ENCODE measurements at regions not wholly inside any gene's neighbourhood (a gene's known extent, or its start where the extent isn't known, plus 50 kb on each side); places are given as distances from the start of the nearest gene placed in this dataset.
"Not testable (repeated sequence)": the region's sequence is repeated elsewhere in the genome, so short reads cannot be mapped to it uniquely, and the experiment has no call there.

DNA sequence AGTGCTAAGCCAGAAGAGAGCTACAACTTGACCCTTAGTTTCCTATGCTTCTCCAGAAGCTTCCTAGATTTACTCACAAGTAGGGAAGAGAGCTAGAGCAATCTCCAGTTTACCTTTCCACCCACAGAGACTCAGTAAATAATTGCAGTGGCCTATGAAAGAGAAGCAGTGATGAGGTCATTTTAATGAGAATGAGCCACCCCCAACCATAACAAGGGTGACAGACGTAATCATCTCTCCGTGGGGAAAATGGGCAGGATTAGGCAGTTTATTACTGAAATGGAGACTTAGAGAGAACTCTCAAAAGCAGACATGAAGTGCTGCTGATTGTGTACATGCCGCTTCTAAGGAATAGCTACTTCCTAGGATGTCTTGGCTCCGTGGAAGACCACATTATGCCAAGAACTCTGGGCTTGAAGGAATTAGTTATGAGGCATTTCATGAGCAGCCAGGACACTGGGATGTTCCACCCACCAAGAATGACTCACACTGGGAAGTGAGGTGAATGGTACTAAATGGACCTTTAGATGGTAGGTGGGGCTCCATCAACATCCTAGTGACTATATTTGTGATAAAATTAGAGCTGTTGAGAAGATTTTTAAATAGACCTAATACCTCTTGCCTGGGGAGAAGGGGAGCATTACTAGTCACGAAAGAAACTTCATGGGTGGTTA is 160.9 kb downstream of the EDEM1 start:
- intact Hi-C loops (cut with micrococcal nuclease): no loop called here
- H3K27me3 Mint-ChIP-seq: peaks cover 1% of the 10 kb centered on the region
- no peak overlapping the region for H3K27ac Mint-ChIP-seq
- H3K36me3 Mint-ChIP-seq (ENCODE audit: low read depth): no peaks in the 10 kb centered on the region
- H3K4me3 Mint-ChIP-seq: no peak overlapping the region
- H3K9me3 Mint-ChIP-seq: no peaks in the 10 kb centered on the region
- peaks cover 6% of the 10 kb centered on the region for H3K4me1 Mint-ChIP-seq (ENCODE audit: low read depth)

DNA sequence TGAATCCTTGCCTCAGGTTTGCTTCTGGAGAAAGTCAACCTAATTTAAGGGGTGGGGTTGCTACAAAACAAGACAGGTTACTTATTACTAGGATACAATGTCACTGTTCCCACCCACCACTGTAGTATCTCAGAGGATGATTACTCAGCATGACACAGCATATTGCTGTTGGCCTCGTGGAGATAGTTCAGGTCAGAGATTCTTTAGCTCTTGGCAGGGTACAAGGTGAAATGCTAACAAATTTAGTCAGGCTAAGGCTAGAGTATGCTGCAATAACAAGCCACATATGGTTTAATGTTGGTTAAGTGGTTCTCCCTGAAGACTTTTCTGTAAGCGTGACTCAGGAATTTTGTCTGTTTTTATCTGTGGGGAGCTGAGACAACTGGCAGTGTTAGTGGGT is 161.8 kb downstream of the EDEM1 start:
- no peak overlapping the region for H3K27ac Mint-ChIP-seq
- no peaks in the 10 kb centered on the region for H3K9me3 Mint-ChIP-seq
- peaks cover 6% of the 10 kb centered on the region for H3K4me1 Mint-ChIP-seq (ENCODE audit: low read depth)
- H3K27me3 Mint-ChIP-seq: peaks cover 1% of the 10 kb centered on the region
- H3K4me3 Mint-ChIP-seq: no peak overlapping the region
- no peaks in the 10 kb centered on the region for H3K36me3 Mint-ChIP-seq (ENCODE audit: low read depth)
- intact Hi-C loops (cut with micrococcal nuclease): no loop called here

DNA sequence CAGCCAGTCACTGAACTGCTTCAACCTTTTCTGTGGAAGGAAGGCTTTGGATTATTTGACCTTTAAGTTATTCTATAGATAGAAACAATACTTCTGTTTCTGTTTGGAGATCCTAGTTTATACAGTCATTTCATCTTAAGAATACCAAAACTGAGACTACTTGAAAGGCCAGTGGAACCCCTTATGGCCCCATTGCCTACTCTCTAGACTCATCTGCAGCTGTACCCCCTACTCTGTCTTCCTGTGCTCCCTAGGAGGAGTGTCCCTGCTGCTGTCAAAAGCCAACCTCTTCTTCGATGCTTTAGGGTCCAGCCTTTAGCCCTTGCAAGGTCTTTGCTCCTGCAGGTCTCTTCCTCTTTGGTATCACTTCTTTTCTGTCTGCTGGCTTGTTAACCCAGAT is 169.6 kb downstream of the EDEM1 start:
- intact Hi-C loops (cut with micrococcal nuclease): no loop called here

DNA sequence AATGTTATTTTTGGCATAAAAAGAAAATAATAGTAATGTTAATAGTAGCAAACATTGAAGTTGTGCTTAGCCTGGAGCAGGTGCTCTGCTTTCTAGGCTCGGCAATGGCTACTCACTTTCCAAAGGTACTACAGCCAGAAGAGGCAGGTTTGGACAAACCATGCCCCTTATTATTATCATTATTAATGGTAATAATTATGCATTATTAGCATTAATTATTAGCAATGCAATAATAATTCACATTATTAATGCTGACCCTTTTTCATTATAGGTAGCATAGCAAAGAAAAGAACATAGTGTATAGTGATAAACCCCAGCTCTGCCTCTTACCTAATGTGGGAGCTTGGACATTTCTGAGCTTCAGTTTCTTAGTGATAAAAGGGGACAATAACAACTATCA is 171.4 kb downstream of the EDEM1 start:
- intact Hi-C loops (cut with micrococcal nuclease): no loop called here
- H3K9me3 Mint-ChIP-seq: peaks cover 19% of the 10 kb centered on the region
- no peak overlapping the region for H3K4me3 Mint-ChIP-seq
- no peaks in the 10 kb centered on the region for H3K4me1 Mint-ChIP-seq (ENCODE audit: low read depth)
- no peak overlapping the region for H3K27ac Mint-ChIP-seq
- H3K36me3 Mint-ChIP-seq (ENCODE audit: low read depth): no peaks in the 10 kb centered on the region
- no peaks in the 10 kb centered on the region for H3K27me3 Mint-ChIP-seq

More for the DNA sequence above, 169.6 kb downstream of the EDEM1 start:
- no peaks in the 10 kb centered on the region for H3K36me3 Mint-ChIP-seq (ENCODE audit: low read depth)
- no peaks in the 10 kb centered on the region for H3K4me1 Mint-ChIP-seq (ENCODE audit: low read depth)
- H3K9me3 Mint-ChIP-seq: peaks cover 19% of the 10 kb centered on the region
- H3K27me3 Mint-ChIP-seq: no peaks in the 10 kb centered on the region
- H3K4me3 Mint-ChIP-seq: no peak overlapping the region
- no peak overlapping the region for H3K27ac Mint-ChIP-seq

DNA sequence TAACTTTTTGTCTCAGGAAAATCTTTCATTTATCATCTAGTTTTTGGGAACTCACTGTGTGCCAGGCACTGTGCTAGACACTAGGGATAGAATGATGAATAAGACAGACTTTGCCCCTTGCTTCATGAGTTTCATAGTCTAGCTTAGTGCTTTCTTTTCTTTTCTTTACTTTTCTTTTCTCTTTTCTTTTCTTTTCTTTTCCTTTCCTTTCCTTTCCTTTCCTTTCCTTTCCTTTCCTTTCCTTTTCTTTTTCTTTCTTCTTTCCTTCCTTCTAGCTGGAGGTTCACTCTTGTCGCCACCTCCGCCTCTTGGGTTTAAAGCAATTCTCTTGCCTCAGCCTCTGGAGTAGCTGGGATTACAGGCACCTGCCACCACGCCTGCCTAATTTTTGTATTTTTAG is 172.9 kb downstream of the EDEM1 start:
- Mint-ChIP-seq H3K27me3 (no peaks in the 10 kb centered on the region), H3K36me3 (ENCODE audit: low read depth) (no peaks in the 10 kb centered on the region), H3K4me1 (ENCODE audit: low read depth) (no peaks in the 10 kb centered on the region), H3K9me3 (peaks cover 21% of the 10 kb centered on the region), H3K27ac (no peak overlapping the region), H3K4me3 (no peak overlapping the region)
- intact Hi-C loops (cut with micrococcal nuclease): no loop called here

DNA sequence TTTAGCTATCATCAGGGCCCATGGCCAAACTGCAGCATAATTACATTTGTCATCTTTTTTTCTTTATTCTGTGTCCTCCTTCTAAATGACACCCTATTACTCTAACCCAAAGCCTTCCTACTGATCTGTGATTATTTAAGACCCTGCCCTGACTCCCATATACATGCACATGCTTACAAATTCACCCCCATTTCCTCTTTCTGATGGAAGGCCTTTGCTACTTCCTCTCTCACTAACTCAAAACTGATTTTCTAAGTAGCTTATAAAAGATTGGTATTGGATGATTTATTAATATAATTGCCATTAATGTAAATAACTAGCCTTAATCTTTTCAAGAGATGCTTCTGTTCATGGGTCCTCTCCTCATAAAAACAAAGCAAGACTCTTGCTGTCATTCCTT is 179.2 kb downstream of the EDEM1 start:
- intact Hi-C loops (cut with micrococcal nuclease): no loop called here
- no peak overlapping the region for H3K27ac Mint-ChIP-seq
- peaks cover 6% of the 10 kb centered on the region for H3K4me1 Mint-ChIP-seq (ENCODE audit: low read depth)
- H3K4me3 Mint-ChIP-seq: no peak overlapping the region
- H3K27me3 Mint-ChIP-seq: no peaks in the 10 kb centered on the region
- H3K36me3 Mint-ChIP-seq (ENCODE audit: low read depth): no peaks in the 10 kb centered on the region
- peaks cover 12% of the 10 kb centered on the region for H3K9me3 Mint-ChIP-seq

DNA sequence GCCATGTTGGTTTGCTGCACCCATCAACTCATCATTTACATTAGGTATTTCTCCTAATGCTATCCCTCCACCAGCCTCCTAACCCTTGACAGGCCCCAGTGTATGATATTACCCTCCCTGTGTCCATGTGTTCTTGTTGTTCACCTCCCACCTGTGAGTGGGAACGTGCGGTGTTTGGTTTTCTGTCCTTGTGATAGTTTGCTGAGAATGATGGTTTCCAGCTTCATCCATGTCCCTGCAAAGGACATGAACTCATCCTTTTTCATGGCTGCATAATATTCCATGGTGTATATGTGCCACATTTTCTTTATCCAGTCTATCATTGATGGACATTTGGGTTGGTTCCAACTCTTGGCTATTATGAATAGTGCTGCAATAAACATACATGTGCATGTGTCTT is 184.0 kb downstream of the EDEM1 start:
- H3K4me1 Mint-ChIP-seq (ENCODE audit: low read depth); H3K27me3 Mint-ChIP-seq; H3K27ac Mint-ChIP-seq; H3K36me3 Mint-ChIP-seq (ENCODE audit: low read depth); H3K9me3 Mint-ChIP-seq; H3K4me3 Mint-ChIP-seq; intact Hi-C loops (cut with micrococcal nuclease): not testable (repeated sequence)

DNA sequence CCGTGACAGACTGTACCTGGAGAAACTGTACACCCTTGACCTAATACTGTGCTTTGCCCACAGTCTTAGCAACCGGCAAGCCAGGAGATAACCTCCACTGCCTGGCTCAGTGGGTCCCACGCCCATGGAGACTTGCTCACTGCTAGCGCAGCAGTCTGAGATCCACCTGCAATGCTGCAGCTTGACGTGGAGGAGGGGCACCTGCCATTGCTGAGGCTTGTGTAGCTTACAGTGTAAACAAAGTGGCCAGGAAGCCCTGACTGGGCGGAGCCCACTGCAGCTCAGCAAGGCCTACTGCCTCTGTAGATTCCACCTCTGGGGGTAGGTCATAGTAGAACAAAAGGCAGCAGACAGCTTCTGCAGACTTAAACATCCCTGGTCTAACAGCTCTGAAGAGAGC is 189.3 kb downstream of the EDEM1 start:
- H3K4me3 Mint-ChIP-seq: no peak overlapping the region
- H3K36me3 Mint-ChIP-seq (ENCODE audit: low read depth): no peaks in the 10 kb centered on the region
- no peaks in the 10 kb centered on the region for H3K9me3 Mint-ChIP-seq
- no peaks in the 10 kb centered on the region for H3K4me1 Mint-ChIP-seq (ENCODE audit: low read depth)
- no peaks in the 10 kb centered on the region for H3K27me3 Mint-ChIP-seq
- intact Hi-C loops (cut with micrococcal nuclease): no loop called here
- no peak overlapping the region for H3K27ac Mint-ChIP-seq

DNA sequence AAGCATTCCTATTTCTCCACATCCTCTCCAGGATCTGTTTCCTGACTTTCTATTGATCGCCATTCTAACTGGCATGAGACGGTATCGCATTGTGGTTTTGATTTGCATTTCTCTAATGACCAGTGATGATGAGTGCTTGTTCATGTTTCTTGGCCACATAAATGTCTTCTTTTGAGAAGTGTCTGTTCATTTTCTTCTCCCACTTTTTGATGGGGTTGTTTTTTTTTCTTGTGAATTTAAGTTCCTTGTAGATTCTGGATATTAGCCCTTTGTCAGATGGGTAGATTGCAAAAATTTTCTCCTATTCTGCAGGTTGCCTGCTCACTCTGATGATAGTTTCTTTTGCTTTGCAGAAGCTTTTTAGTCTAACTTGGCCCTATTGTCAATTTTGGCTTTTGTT is 191.8 kb downstream of the EDEM1 start:
- H3K36me3 Mint-ChIP-seq (ENCODE audit: low read depth); H3K27me3 Mint-ChIP-seq; H3K27ac Mint-ChIP-seq; H3K4me1 Mint-ChIP-seq (ENCODE audit: low read depth); intact Hi-C loops (cut with micrococcal nuclease); H3K4me3 Mint-ChIP-seq: not testable (repeated sequence)
- H3K9me3 Mint-ChIP-seq: peaks cover 13% of the 10 kb centered on the region

DNA sequence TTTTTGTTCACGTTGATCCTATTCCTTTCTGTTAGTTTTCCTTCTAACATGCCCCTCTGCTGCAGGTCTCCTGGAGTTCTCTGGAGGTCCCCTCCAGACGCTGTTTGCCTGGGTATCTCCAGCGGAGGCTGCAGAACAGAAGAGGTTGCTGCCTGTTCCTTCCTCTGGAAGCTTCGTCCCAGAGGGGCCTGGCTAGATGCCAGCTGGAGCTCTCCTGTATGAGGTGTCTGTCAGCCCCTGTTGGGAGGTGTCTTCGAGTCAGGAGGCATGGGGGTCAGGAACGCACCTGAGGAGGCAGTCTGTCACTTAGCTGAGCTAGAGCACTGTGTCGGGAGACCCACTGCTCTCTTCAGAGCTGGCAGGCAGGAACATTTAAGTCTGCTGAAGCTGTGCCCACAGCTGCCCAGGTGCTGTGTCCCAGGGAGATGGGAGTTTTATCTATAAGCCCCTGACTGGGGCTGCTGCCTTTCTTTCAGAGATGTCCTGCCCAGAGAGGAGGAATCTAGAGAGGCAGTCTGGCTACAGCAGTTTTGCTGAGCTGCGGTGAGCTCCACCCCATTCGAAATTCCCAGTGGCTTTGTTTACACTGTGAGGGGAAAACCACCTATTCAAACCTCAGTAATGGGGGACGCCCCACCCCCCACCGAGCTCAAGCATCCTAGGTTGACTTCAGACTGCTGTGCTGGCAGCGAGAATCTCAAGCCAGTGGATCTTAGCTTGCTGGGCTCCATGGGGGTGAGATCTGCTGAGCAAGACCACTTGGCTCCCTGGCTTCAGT is 196.2 kb downstream of the EDEM1 start:
- H3K27ac Mint-ChIP-seq; H3K27me3 Mint-ChIP-seq; H3K4me1 Mint-ChIP-seq (ENCODE audit: low read depth); intact Hi-C loops (cut with micrococcal nuclease); H3K4me3 Mint-ChIP-seq; H3K36me3 Mint-ChIP-seq (ENCODE audit: low read depth): not testable (repeated sequence)
- H3K9me3 Mint-ChIP-seq: peaks cover 13% of the 10 kb centered on the region

DNA sequence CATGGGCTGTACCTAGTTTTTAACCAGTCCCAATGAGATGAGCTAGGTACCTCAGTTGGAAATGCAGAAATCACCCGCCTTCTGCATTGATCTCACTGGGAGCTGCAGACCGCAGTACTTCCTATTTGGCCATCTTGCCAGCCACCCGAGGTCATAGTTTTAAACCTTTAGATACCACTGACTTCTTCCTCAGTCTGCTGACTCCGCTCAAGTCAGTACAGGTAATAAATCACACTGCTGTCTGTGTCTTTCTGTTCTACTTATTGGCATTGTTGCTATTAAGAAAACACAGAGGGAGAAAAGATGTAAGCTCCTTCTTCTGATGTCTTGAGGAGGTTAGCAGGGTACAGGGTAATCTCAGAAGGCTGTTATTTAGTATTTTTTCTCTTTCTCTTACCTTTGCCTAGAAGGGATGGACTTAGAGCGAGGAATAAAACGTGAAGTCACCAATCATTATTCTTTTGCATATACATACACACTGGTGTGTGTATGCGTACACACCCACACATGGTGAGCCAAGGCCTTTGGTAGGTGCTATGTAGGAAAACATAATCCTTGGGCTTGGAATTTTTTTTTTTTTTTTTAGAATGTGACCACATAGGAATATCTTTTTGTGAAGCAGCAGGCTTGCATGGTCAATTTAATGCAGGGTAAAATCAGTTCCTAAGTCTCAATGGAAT is 197.2 kb downstream of the EDEM1 start:
- peaks cover 13% of the 10 kb centered on the region for H3K9me3 Mint-ChIP-seq
- no peaks in the 10 kb centered on the region for H3K36me3 Mint-ChIP-seq (ENCODE audit: low read depth)
- H3K27ac Mint-ChIP-seq: no peak overlapping the region
- intact Hi-C loops (cut with micrococcal nuclease): no loop called here
- H3K4me3 Mint-ChIP-seq: no peak overlapping the region
- H3K27me3 Mint-ChIP-seq: no peaks in the 10 kb centered on the region
- H3K4me1 Mint-ChIP-seq (ENCODE audit: low read depth): no peaks in the 10 kb centered on the region

DNA sequence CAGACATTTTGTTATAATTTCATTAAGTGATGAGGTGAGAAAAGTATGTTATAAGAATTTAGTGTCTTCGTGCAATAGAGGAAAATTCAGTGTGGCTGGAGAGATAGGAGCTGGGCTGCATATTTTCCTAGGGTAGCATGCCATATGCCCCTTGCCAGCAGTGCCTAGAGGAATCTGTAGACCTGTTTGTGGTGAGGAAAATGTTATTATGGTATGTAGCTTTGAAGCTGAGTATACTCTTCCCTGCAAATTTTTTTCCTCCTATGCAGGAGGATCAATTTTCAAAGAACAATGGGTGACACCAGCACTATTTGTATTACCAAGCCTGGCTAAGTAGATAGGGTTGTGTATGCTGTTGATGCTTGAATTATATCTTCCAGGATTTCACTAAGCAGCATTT is 200.6 kb downstream of the EDEM1 start:
- no peak overlapping the region for H3K4me3 Mint-ChIP-seq
- H3K36me3 Mint-ChIP-seq (ENCODE audit: low read depth): no peaks in the 10 kb centered on the region
- no peak overlapping the region for H3K27ac Mint-ChIP-seq
- no peaks in the 10 kb centered on the region for H3K27me3 Mint-ChIP-seq
- intact Hi-C loops (cut with micrococcal nuclease): no loop called here
- H3K9me3 Mint-ChIP-seq: peaks cover 3% of the 10 kb centered on the region
- peaks cover 20% of the 10 kb centered on the region for H3K4me1 Mint-ChIP-seq (ENCODE audit: low read depth)

DNA sequence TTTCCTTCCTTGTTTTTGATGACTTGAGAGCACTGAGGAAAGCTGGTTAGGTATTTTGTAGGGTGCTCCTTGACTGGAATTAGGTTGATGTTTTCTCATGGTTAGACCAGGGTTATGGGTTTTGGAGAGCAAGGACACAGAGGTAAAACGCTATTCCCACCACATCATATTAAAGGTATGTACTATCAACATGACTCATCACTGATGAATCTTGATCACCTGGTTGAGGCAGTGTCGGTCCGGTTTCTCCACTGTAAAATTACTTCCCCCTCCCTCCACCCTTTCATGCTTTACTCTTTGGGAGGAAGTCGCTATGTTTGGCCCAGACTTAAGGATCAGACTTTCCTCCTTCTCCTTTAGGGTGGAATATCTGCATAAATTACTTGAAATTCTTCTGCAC is 201.6 kb downstream of the EDEM1 start:
- H3K4me1 Mint-ChIP-seq (ENCODE audit: low read depth): peaks cover 20% of the 10 kb centered on the region
- H3K9me3 Mint-ChIP-seq: no peaks in the 10 kb centered on the region
- no peak overlapping the region for H3K27ac Mint-ChIP-seq
- intact Hi-C loops (cut with micrococcal nuclease): no loop called here
- no peak overlapping the region for H3K4me3 Mint-ChIP-seq
- no peaks in the 10 kb centered on the region for H3K36me3 Mint-ChIP-seq (ENCODE audit: low read depth)
- H3K27me3 Mint-ChIP-seq: no peaks in the 10 kb centered on the region

DNA sequence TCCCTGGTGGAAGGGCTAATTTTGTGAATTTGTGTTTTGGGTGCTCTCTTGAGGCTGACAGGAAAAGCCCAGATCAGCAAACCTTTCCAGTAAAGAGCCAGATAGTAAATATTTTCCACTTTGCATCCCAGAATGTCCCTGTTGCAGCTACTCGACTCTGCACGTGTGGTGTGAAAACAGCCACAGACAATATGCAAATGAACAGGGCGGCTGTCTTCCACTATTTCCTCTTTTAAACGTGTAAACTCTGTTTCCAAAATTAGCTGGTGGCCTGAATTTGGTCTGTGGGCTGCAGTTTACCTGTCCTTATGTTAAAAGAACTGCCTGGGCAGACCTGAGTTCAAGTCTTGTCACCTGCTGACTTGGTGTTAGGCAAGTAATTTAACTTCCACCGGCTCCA is 202.7 kb downstream of the EDEM1 start:
- H3K4me1 Mint-ChIP-seq (ENCODE audit: low read depth): peaks cover 20% of the 10 kb centered on the region

More for the DNA sequence above, 202.7 kb downstream of the EDEM1 start:
- H3K27me3 Mint-ChIP-seq: no peaks in the 10 kb centered on the region
- intact Hi-C loops (cut with micrococcal nuclease): no loop called here
- no peaks in the 10 kb centered on the region for H3K9me3 Mint-ChIP-seq
- H3K36me3 Mint-ChIP-seq (ENCODE audit: low read depth): no peaks in the 10 kb centered on the region
- no peak overlapping the region for H3K27ac Mint-ChIP-seq
- no peak overlapping the region for H3K4me3 Mint-ChIP-seq
